ENCODE measurements at regions not wholly inside any gene's neighbourhood (a gene's known extent, or its start where the extent isn't known, plus 50 kb on each side); places are given as distances from the start of the nearest gene placed in this dataset.

GRCh38 chr5:98308231-98308630 is 465.2 kb upstream of the RGMB start:
- TF ChIP-seq CTCF (IDR thresholded peaks at IDR 0.05), result no peak
- no peak for TF ChIP-seq EZH2 (IDR thresholded peaks at IDR 0.05; ENCODE audit: borderline replicate concordance, insufficient read depth, low read depth, low read length, poor library complexity, severe bottlenecking)
